GM23248 (cell line): ENCODE measurements at regions not wholly inside any gene's neighbourhood (a gene's known extent, or its start where the extent isn't known, plus 50 kb on each side); places are given as distances from the start of the nearest gene placed in this dataset.

Experiments
- EZH2 ChIP-seq: fragments of 200-600 bp; sonication (generic); IDR thresholded peaks from 2 replicates; pipeline ENCODE4 v1.6.1; 2018; ENCODE audit warnings: antibody characterized with exemption, mild to moderate bottlenecking; ENCODE audit not compliant: insufficient read depth, poor library complexity, severe bottlenecking
- EZH2phosphoT487 ChIP-seq: fragments of 200-600 bp; sonication (generic); IDR thresholded peaks from 2 replicates; pipeline ENCODE4 v1.6.1; 2018; ENCODE audit warnings: antibody characterized with exemption, moderate library complexity, mild to moderate bottlenecking, low read depth; ENCODE audit not compliant: insufficient read depth

- TF ChIP-seq EZH2phosphoT487 = no peak
- TF ChIP-seq EZH2 = no peak
These were observed 61.4 kb downstream of the RPLP1 start for GRCh38 chr15:69513986-69514385.
